Upper lobe of left lung (tissue), 4 donors: ENCODE measurements at regions not wholly inside any gene's neighbourhood (a gene's known extent, or its start where the extent isn't known, plus 50 kb on each side); places are given as distances from the start of the nearest gene placed in this dataset.

Experiments
- CTCF ChIP-seq, 6 experiments: fragments of 450-650 bp in 4 of 6; fragments of 200-600 bp in 2 of 6; sonication (generic) in 2 of 6; IDR thresholded peaks; one replicate each; pipeline ENCODE4 v1.5.1; 2016 to 2019; ENCODE audit warnings: antibody characterized with exemption in 6 of 6
- EP300 ChIP-seq, 4 donors: sonication (generic); formaldehyde crosslinking; IDR thresholded peaks; one replicate each; pipeline ENCODE4 v1.5.1; 2017; ENCODE audit warnings: antibody characterized with exemption in 4 of 4, control low read depth in 2 of 4
- POLR2A ChIP-seq, 4 donors: fragments of 450-650 bp; IDR thresholded peaks; one replicate each; pipeline ENCODE4 v1.5.1; 2016 to 2017; ENCODE audit warnings: antibody characterized with exemption in 4 of 4, mild to moderate bottlenecking in 2 of 4

- TF ChIP-seq POLR2A (IDR thresholded peaks at IDR 0.05) = no peak
- TF ChIP-seq CTCF (IDR thresholded peaks at IDR 0.05) = no peak
- TF ChIP-seq EP300 (IDR thresholded peaks at IDR 0.05) = no peak
Measured at GRCh38 chr2:147198651-147199171, 646.1 kb upstream of the ACVR2A start.
